ENCODE measurements at regions not wholly inside any gene's neighbourhood (a gene's known extent, or its start where the extent isn't known, plus 50 kb on each side); places are given as distances from the start of the nearest gene placed in this dataset.
"Not testable (repeated sequence)": the region's sequence is repeated elsewhere in the genome, so short reads cannot be mapped to it uniquely, and the experiment has no call there.

DNA sequence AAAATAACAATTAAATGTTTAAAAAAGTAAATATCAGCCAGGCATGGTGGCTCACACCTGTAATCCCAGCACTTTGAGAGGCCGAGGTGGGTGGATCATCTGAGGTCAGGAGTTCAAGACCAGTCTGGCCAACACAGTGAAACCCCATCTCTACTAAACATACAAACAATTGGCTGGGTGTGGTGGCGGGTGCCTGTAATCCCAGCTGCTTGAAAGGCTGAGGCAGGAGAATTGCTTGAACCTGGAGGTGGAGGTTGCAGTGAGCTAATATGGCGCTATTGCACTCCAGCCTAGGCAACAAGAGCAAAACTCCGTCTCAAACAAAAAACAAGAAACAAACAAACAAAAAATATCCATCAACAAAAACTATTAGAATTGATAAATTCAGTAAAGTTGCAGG lies 77.5 kb downstream of the SNX5 start:
- not testable (repeated sequence) for H3K4me1 ChIP-seq (ENCODE audit: control insufficient read depth in 1 of 2, insufficient read depth in 2 of 2, low read length in 2 of 2); H3K27ac ChIP-seq (ENCODE audit: low read length); H3K9me3 ChIP-seq (ENCODE audit: control insufficient read depth in 1 of 2, low read length in 2 of 2); H3K27me3 ChIP-seq (ENCODE audit: low read depth, low read length); H3K4me3 ChIP-seq (ENCODE audit: low read depth in 1 of 2, low read length in 2 of 2); H3K36me3 ChIP-seq (ENCODE audit: control insufficient read depth in 1 of 2, insufficient read depth in 2 of 2, low read length in 2 of 2)

DNA sequence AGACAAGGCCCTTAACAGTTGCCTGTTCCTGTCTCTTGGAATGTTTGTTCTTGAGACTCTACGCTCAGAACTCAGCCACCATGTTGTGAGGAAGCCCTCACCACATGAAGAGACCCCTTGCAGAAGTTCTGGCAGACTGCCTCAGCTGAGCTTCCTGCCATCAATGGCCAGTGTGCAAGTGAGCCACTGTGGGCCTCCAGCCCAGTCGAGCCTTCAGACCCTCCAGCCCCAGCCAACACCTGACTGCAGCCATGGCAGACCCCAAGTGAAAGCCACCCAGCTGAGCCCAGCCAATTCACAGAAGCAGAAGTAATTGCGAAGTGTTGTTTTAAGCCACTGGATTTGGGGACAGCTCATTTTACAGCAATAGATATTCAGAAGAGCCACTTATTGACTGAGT lies 78.3 kb downstream of the SNX5 start:
- peaks cover 0 to 8% of the 10 kb centered on the region in 2 donors for H3K4me1 ChIP-seq (ENCODE audit: control insufficient read depth in 1 of 2, insufficient read depth in 2 of 2, low read length in 2 of 2)
- no peak overlapping the region for H3K4me3 ChIP-seq (ENCODE audit: low read depth in 1 of 2, low read length in 2 of 2)
- H3K27me3 ChIP-seq (ENCODE audit: low read depth, low read length): no peaks in the 10 kb centered on the region
- peaks cover 0 to 5% of the 10 kb centered on the region in 2 donors for H3K9me3 ChIP-seq (ENCODE audit: control insufficient read depth in 1 of 2, low read length in 2 of 2)
- H3K27ac ChIP-seq (ENCODE audit: low read length): no peak overlapping the region
- peaks cover 0 to 4% of the 10 kb centered on the region in 2 donors for H3K36me3 ChIP-seq (ENCODE audit: control insufficient read depth in 1 of 2, insufficient read depth in 2 of 2, low read length in 2 of 2)

DNA sequence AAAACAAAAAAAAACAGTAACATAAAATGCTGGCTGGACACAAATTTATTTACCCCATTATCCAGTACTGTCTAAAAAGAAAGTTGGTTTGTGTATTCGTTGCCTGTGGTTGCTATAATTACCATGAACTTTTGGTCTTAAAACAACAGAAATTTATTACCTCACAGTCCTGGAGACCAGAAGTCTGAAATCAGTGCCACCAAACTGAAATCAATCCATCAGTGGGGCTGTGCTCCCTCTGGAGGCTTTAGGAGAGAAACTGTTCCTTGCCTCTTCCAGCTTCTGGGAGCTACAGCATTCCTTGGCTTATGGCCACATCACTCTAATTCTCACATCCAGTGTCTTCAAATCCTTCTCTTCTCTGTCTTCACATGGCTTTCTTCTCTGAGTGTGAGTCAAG lies 79.4 kb downstream of the SNX5 start:
- Histone ChIP-seq H3K27ac (ENCODE audit: low read length) (no peak overlapping the region), H3K36me3 (ENCODE audit: control insufficient read depth in 1 of 2, insufficient read depth in 2 of 2, low read length in 2 of 2) (peaks cover 0 to 4% of the 10 kb centered on the region in 2 donors), H3K4me1 (ENCODE audit: control insufficient read depth in 1 of 2, insufficient read depth in 2 of 2, low read length in 2 of 2) (peaks cover 0 to 8% of the 10 kb centered on the region in 2 donors), H3K4me3 (ENCODE audit: low read depth in 1 of 2, low read length in 2 of 2) (no peak overlapping the region), H3K27me3 (ENCODE audit: low read depth, low read length) (no peaks in the 10 kb centered on the region), H3K9me3 (ENCODE audit: control insufficient read depth in 1 of 2, low read length in 2 of 2) (peaks cover 0 to 5% of the 10 kb centered on the region in 2 donors)

DNA sequence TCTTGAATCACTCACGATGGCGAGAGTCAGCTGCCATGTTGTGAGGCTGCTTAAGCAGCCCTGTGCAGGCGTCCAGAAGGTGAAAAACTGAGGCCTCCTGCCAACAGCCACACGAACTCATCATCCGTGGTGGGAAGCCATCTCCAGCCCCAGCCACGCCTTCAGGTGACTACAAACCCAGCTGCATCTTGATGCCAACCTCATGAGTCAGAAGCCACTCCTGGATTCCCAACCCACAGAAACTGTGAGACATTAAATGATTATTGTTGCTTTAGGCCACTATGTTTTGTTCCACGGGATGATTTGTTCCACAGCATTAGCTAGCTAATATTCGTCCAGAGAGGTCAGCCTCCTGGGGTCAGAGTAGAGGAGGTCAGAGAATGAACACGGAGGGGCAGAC lies 80.5 kb downstream of the SNX5 start:
- Histone ChIP-seq H3K27ac (ENCODE audit: low read length) (no peak overlapping the region), H3K4me1 (ENCODE audit: control insufficient read depth in 1 of 2, insufficient read depth in 2 of 2, low read length in 2 of 2) (peaks cover 0 to 8% of the 10 kb centered on the region in 2 donors), H3K27me3 (ENCODE audit: low read depth, low read length) (no peaks in the 10 kb centered on the region), H3K4me3 (ENCODE audit: low read depth in 1 of 2, low read length in 2 of 2) (no peak overlapping the region), H3K9me3 (ENCODE audit: control insufficient read depth in 1 of 2, low read length in 2 of 2) (peaks cover 0 to 5% of the 10 kb centered on the region in 2 donors), H3K36me3 (ENCODE audit: control insufficient read depth in 1 of 2, insufficient read depth in 2 of 2, low read length in 2 of 2) (peaks cover 0 to 4% of the 10 kb centered on the region in 2 donors)

DNA sequence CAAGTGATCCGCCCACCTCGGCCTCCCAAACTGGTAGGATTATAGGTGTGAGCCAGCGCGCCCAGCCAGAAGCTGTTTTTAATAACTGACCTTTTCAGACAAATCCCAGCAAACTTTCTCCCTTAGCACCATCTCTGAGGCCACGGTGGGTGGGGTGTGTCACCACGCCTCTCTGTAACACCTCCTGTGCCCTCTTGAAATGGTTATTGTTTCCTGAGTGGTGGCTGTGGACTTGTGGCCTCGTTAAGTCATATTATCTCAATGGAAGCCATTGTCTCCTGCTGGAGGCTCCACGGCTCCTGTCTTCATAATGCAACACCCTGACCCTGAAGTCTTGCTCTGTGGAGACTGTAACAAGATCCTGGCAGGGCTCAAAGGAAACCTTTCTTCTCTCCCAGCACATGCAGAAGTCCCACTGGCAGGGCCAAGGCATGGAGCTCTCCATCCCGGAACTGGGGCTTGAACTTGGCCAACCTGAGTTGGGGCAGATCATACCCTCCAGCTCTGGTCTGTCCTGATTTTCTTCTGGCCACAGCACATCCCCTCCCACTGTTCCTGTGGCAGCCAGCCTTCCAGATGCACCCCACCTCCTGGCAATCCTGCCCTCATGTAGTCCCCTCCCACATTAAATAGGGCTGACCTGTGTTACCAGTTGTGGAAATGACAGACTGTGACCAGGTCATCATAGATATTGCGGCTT lies 81.1 kb downstream of the SNX5 start:
- Histone ChIP-seq H3K9me3 (ENCODE audit: control insufficient read depth in 1 of 2, low read length in 2 of 2) (peaks cover 0 to 5% of the 10 kb centered on the region in 2 donors), H3K36me3 (ENCODE audit: control insufficient read depth in 1 of 2, insufficient read depth in 2 of 2, low read length in 2 of 2) (peaks cover 0 to 4% of the 10 kb centered on the region in 2 donors), H3K27me3 (ENCODE audit: low read depth, low read length) (no peaks in the 10 kb centered on the region), H3K4me1 (ENCODE audit: control insufficient read depth in 1 of 2, insufficient read depth in 2 of 2, low read length in 2 of 2) (peaks cover 0 to 8% of the 10 kb centered on the region in 2 donors), H3K27ac (ENCODE audit: low read length) (no peak overlapping the region), H3K4me3 (ENCODE audit: low read depth in 1 of 2, low read length in 2 of 2) (no peak overlapping the region)

DNA sequence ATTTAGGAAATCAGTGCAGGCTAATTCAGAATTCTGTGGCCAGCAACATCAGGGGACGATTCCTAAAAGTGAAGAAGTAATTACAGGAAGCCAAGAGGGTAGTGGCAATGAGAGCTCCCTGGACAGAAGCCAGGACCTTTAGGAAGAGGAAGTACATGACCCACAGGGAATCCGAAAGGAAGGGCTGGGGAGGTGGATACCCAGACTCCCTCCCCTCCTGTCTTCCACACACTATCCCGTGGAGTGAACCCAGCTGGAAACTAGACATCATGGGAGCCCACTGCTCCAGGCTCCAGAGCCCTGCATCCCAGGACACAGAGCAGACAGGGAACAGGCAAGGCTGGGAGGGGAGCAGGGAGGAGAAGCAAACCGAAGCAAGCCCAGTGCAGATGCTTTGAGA lies 83.0 kb downstream of the SNX5 start:
- H3K4me3 ChIP-seq (ENCODE audit: low read depth in 1 of 2, low read length in 2 of 2): no peak overlapping the region
- H3K9me3 ChIP-seq (ENCODE audit: control insufficient read depth in 1 of 2, low read length in 2 of 2): peaks cover 0 to 5% of the 10 kb centered on the region in 2 donors
- H3K36me3 ChIP-seq (ENCODE audit: control insufficient read depth in 1 of 2, insufficient read depth in 2 of 2, low read length in 2 of 2): peaks cover 0 to 3% of the 10 kb centered on the region in 2 donors
- no peaks in the 10 kb centered on the region for H3K27me3 ChIP-seq (ENCODE audit: low read depth, low read length)
- no peak overlapping the region for H3K27ac ChIP-seq (ENCODE audit: low read length)
- peaks cover 0 to 8% of the 10 kb centered on the region in 2 donors for H3K4me1 ChIP-seq (ENCODE audit: control insufficient read depth in 1 of 2, insufficient read depth in 2 of 2, low read length in 2 of 2)

DNA sequence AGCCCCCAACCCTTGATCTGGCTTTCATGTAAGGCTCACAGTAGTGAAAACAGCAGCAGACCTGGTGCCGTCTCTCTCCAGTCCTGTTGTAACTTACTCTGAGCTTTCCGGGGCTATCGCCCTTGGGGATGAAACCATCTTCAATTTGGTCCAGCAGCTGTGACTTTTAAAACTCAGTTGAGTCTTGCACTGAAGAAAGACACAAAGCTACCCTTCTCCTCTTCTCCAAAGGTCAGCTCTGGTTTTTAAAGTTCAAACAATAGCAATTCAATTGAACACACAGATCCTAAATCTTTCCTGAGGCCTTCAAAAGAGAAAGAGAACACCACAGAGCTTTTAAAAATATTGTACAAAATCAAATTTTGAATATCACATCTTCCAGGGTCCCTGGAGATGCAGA lies 83.5 kb downstream of the SNX5 start:
- H3K27ac ChIP-seq (ENCODE audit: low read length): no peak overlapping the region
- peaks cover 0 to 8% of the 10 kb centered on the region in 2 donors for H3K4me1 ChIP-seq (ENCODE audit: control insufficient read depth in 1 of 2, insufficient read depth in 2 of 2, low read length in 2 of 2)
- H3K27me3 ChIP-seq (ENCODE audit: low read depth, low read length): no peaks in the 10 kb centered on the region
- H3K36me3 ChIP-seq (ENCODE audit: control insufficient read depth in 1 of 2, insufficient read depth in 2 of 2, low read length in 2 of 2): no peaks in the 10 kb centered on the region
- H3K9me3 ChIP-seq (ENCODE audit: control insufficient read depth in 1 of 2, low read length in 2 of 2): peaks cover 0 to 5% of the 10 kb centered on the region in 2 donors
- H3K4me3 ChIP-seq (ENCODE audit: low read depth in 1 of 2, low read length in 2 of 2): no peak overlapping the region

DNA sequence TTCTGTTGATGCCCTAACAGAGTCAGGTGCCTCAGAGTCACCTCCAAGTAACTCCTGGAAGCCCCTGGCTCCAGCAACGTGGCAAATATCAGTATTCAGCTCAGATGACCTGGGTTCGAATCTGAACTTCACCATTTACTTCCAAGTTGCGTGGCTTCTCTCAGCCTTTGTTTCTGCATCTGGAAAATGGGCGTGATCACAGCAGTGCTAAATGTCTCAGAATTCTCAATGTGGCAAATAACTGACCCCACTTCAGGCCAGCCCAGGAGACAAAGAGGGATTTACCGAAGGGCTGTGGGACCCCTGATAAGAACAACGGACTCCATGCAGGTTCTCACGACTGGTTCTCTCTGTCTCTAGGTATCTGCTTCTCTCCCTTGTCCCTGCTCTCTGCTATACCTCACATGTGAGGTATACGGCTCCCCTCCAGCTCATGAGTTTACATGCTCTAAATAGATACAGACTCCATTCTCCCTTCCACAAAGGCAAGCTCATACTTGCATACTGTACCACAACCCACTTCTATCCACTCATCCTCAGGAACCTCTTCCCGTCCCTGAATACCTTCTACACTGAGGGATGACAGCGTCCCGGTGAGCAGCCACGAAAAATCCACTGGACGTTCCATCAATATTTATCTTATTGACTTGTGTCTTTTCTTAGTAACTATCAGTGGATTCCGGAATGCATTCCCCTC lies 84.1 kb downstream of the SNX5 start:
- Histone ChIP-seq H3K27ac (ENCODE audit: low read length) (no peak overlapping the region), H3K36me3 (ENCODE audit: control insufficient read depth in 1 of 2, insufficient read depth in 2 of 2, low read length in 2 of 2) (no peaks in the 10 kb centered on the region), H3K4me3 (ENCODE audit: low read depth in 1 of 2, low read length in 2 of 2) (no peak overlapping the region), H3K4me1 (ENCODE audit: control insufficient read depth in 1 of 2, insufficient read depth in 2 of 2, low read length in 2 of 2) (peaks cover 0 to 8% of the 10 kb centered on the region in 2 donors), H3K9me3 (ENCODE audit: control insufficient read depth in 1 of 2, low read length in 2 of 2) (peaks cover 0 to 4% of the 10 kb centered on the region in 2 donors), H3K27me3 (ENCODE audit: low read depth, low read length) (no peaks in the 10 kb centered on the region)

DNA sequence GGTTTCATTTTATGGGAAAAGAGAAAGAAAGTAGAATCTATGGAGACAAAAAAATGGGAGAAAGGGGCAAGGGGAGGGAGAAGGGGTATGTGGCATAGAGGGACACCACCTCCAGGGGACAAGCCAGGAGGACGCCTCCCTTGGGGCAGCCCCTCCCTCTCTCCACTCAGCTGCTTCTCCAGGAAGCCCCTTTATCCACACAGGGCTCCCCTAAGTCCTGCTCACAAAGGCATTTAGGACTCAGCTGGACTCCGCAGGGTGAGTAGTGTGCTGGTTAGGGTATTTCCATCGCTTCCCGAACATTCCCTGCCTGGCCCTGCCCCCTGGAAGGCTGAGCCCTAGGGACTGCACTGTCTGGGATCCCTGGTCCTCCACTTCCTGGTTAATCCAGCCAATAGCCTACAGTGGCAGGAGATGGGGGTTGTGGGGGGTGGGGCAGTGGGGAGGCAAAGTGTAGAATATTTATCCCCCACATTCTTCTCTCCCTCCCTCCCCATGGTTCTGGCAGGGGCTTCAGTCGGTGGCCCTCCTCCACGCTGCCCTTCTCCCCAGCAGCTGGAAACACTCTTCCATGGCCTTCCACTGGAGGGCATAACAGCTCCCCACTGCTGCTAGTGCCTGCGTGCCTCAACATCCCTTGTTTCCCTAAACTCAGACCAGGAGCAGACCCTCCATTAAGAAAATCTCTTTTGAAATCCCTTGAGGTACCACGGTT lies 84.8 kb downstream of the SNX5 start:
- Histone ChIP-seq H3K9me3 (ENCODE audit: control insufficient read depth in 1 of 2, low read length in 2 of 2) (no peaks in the 10 kb centered on the region), H3K27me3 (ENCODE audit: low read depth, low read length) (no peaks in the 10 kb centered on the region), H3K4me1 (ENCODE audit: control insufficient read depth in 1 of 2, insufficient read depth in 2 of 2, low read length in 2 of 2) (peaks cover 0 to 8% of the 10 kb centered on the region in 2 donors), H3K36me3 (ENCODE audit: control insufficient read depth in 1 of 2, insufficient read depth in 2 of 2, low read length in 2 of 2) (no peaks in the 10 kb centered on the region), H3K27ac (ENCODE audit: low read length) (no peak overlapping the region), H3K4me3 (ENCODE audit: low read depth in 1 of 2, low read length in 2 of 2) (no peak overlapping the region)

DNA sequence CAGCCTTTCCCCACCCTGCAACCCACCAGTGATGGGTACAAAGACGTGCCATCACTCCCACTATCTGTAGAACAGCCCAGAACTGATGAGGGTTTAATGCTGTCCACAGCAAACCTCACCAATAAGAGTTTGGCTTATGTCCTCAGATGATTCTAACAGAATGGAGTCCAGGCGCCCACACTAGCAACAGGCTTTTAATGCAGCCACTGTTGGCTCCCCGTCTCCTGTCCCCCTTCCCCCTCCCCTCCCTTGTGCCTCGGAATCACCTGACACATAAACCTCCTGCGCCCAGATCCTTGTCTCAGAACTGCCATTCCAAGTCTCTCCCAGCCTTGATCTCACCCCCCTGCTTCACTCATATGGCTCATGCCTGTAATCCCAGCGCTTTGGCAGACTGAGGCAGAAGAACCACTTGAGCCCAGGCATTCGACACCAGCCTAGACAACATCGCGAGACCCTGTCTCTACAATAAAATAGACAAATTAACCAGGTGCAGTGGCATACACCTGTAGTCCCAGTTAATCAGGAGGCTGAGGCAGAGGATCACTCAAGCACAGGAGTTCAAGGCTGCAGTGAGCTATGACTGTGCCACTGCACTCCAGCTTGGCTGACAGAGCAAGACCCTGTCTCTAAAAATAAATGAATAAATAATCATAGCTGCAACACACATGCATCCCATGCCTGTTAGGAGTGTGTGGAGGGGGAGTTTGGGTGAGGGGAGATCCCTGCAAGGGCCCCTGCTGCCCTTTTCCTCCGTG lies 85.6 kb downstream of the SNX5 start:
- no peaks in the 10 kb centered on the region for H3K9me3 ChIP-seq (ENCODE audit: control insufficient read depth in 1 of 2, low read length in 2 of 2)
- H3K36me3 ChIP-seq (ENCODE audit: control insufficient read depth in 1 of 2, insufficient read depth in 2 of 2, low read length in 2 of 2): no peaks in the 10 kb centered on the region
- H3K4me1 ChIP-seq (ENCODE audit: control insufficient read depth in 1 of 2, insufficient read depth in 2 of 2, low read length in 2 of 2): peaks cover 0 to 8% of the 10 kb centered on the region in 2 donors
- no peak overlapping the region for H3K4me3 ChIP-seq (ENCODE audit: low read depth in 1 of 2, low read length in 2 of 2)
- no peaks in the 10 kb centered on the region for H3K27me3 ChIP-seq (ENCODE audit: low read depth, low read length)
- H3K27ac ChIP-seq (ENCODE audit: low read length): no peak overlapping the region
